Astrocyte (in vitro differentiated cells and primary cell): ENCODE measurements at regions not wholly inside any gene's neighbourhood (a gene's known extent, or its start where the extent isn't known, plus 50 kb on each side); places are given as distances from the start of the nearest gene placed in this dataset.

Experiments
- CTCF ChIP-seq: IDR thresholded peaks from 2 replicates; pipeline ENCODE4 v1.5.1; 2011; ENCODE audit warnings: low read depth, mild to moderate bottlenecking, inconsistent platforms, low read length, moderate library complexity; ENCODE audit not compliant: insufficient read depth
- EZH2 ChIP-seq: IDR thresholded peaks from 2 replicates; pipeline ENCODE4 v1.6.1; 2012; ENCODE audit warnings: mild to moderate bottlenecking, low read length, inconsistent platforms; ENCODE audit not compliant: insufficient read depth

- TF ChIP-seq CTCF, result no peak
- TF ChIP-seq EZH2, result no peak
Observed at GRCh38 chrX:9414416-9414815, 50.4 kb upstream of the TBL1X start.
